ENCODE measurements at regions not wholly inside any gene's neighbourhood (a gene's known extent, or its start where the extent isn't known, plus 50 kb on each side); places are given as distances from the start of the nearest gene placed in this dataset.

- no peak overlapping the region for H3K27ac ChIP-seq (ENCODE audit: low read depth in 2 of 2, low read length in 1 of 2)
- H3K36me3 ChIP-seq (ENCODE audit: control insufficient read depth in 2 of 2, insufficient read depth in 2 of 2, low read length in 1 of 2), result no peaks in the 10 kb centered on the region
- WGBS, 2 donors, result 75 to 77% methylated on average over 3 of the region's 3 CpGs
Measured at GRCh38 chr5:59992206-59992605, 98.7 kb upstream of the PDE4D start.

GRCh38 chr5:59988396-59988795, 94.9 kb upstream of the PDE4D start:
- H3K9me3 ChIP-seq (ENCODE audit: control insufficient read depth in 2 of 2, insufficient read depth in 1 of 2, low read depth in 1 of 2, low read length in 1 of 2), result no peaks in the 10 kb centered on the region
- H3K27ac ChIP-seq (ENCODE audit: low read depth in 2 of 2, low read length in 1 of 2), result no peak overlapping the region
- no peaks in the 10 kb centered on the region for H3K4me1 ChIP-seq (ENCODE audit: control insufficient read depth in 2 of 2, insufficient read depth in 2 of 2, low read length in 1 of 2)
- 86 to 87% methylated on average over 7 of the region's 7 CpGs for WGBS, 2 donors
- H3K4me3 ChIP-seq (ENCODE audit: low read depth in 1 of 2, low read length in 2 of 2), result no peak overlapping the region
- H3K36me3 ChIP-seq (ENCODE audit: control insufficient read depth in 2 of 2, insufficient read depth in 2 of 2, low read length in 1 of 2), result no peaks in the 10 kb centered on the region
- H3K27me3 ChIP-seq (ENCODE audit: control insufficient read depth in 1 of 2, insufficient read depth in 2 of 2, low read length in 2 of 2), result no peaks in the 10 kb centered on the region

More at GRCh38 chr5:59992206-59992605, 98.7 kb upstream of the PDE4D start:
- H3K27me3 ChIP-seq (ENCODE audit: control insufficient read depth in 1 of 2, insufficient read depth in 2 of 2, low read length in 2 of 2), result no peaks in the 10 kb centered on the region
- no peak overlapping the region for H3K4me3 ChIP-seq (ENCODE audit: low read depth in 1 of 2, low read length in 2 of 2)
- no peaks in the 10 kb centered on the region for H3K4me1 ChIP-seq (ENCODE audit: control insufficient read depth in 2 of 2, insufficient read depth in 2 of 2, low read length in 1 of 2)
- H3K9me3 ChIP-seq (ENCODE audit: control insufficient read depth in 2 of 2, insufficient read depth in 1 of 2, low read depth in 1 of 2, low read length in 1 of 2), result no peaks in the 10 kb centered on the region

GRCh38 chr5:59976342-59976741, 82.8 kb upstream of the PDE4D start:
- no peaks in the 10 kb centered on the region for H3K36me3 ChIP-seq (ENCODE audit: control insufficient read depth in 2 of 2, insufficient read depth in 2 of 2, low read length in 1 of 2)
- no peaks in the 10 kb centered on the region for H3K4me1 ChIP-seq (ENCODE audit: control insufficient read depth in 2 of 2, insufficient read depth in 2 of 2, low read length in 1 of 2)
- WGBS, 2 donors, result 61 to 72% methylated on average over 1 of the region's 1 CpG
- H3K27ac ChIP-seq (ENCODE audit: low read depth in 2 of 2, low read length in 1 of 2), result no peak overlapping the region
- no peak overlapping the region for H3K4me3 ChIP-seq (ENCODE audit: low read depth in 1 of 2, low read length in 2 of 2)
- no peaks in the 10 kb centered on the region for H3K9me3 ChIP-seq (ENCODE audit: control insufficient read depth in 2 of 2, insufficient read depth in 1 of 2, low read depth in 1 of 2, low read length in 1 of 2)
- H3K27me3 ChIP-seq (ENCODE audit: control insufficient read depth in 1 of 2, insufficient read depth in 2 of 2, low read length in 2 of 2), result no peaks in the 10 kb centered on the region

DNA sequence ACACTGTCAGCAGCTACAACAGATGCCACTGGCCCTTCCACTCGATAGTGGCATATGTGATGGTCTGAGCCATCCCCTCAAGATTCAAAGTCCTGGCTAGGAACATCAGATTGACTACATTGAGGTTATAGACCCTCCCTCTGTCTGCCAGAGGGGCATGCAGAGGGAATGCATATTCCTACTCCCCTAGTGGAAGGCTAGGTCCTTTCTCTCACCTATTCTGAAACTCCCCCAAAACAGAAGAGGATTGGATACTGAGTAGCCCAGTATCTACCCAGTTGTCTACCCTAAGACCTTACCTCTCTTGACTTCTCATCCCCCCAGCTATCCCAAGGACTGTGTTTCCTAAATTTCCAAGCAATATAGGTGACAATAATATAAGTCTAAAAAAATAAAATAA, 78.5 kb upstream of the PDE4D start:
- WGBS, 2 donors, result 87 to 89% methylated on average over 1 of the region's 1 CpG
- no peaks in the 10 kb centered on the region for H3K36me3 ChIP-seq (ENCODE audit: control insufficient read depth in 2 of 2, insufficient read depth in 2 of 2, low read length in 1 of 2)
- H3K4me3 ChIP-seq (ENCODE audit: low read depth in 1 of 2, low read length in 2 of 2), result no peak overlapping the region
- H3K27ac ChIP-seq (ENCODE audit: low read depth in 2 of 2, low read length in 1 of 2), result no peak overlapping the region
- H3K9me3 ChIP-seq (ENCODE audit: control insufficient read depth in 2 of 2, insufficient read depth in 1 of 2, low read depth in 1 of 2, low read length in 1 of 2), result no peaks in the 10 kb centered on the region
- no peaks in the 10 kb centered on the region for H3K27me3 ChIP-seq (ENCODE audit: control insufficient read depth in 1 of 2, insufficient read depth in 2 of 2, low read length in 2 of 2)
- no peaks in the 10 kb centered on the region for H3K4me1 ChIP-seq (ENCODE audit: control insufficient read depth in 2 of 2, insufficient read depth in 2 of 2, low read length in 1 of 2)

- WGBS, 2 donors, result 77% methylated on average over 1 of the region's 1 CpG
- no peaks in the 10 kb centered on the region for H3K27me3 ChIP-seq (ENCODE audit: control insufficient read depth in 1 of 2, insufficient read depth in 2 of 2, low read length in 2 of 2)
- H3K4me1 ChIP-seq (ENCODE audit: control insufficient read depth in 2 of 2, insufficient read depth in 2 of 2, low read length in 1 of 2), result no peaks in the 10 kb centered on the region
- no peaks in the 10 kb centered on the region for H3K9me3 ChIP-seq (ENCODE audit: control insufficient read depth in 2 of 2, insufficient read depth in 1 of 2, low read depth in 1 of 2, low read length in 1 of 2)
- H3K4me3 ChIP-seq (ENCODE audit: low read depth in 1 of 2, low read length in 2 of 2), result no peak overlapping the region
- H3K36me3 ChIP-seq (ENCODE audit: control insufficient read depth in 2 of 2, insufficient read depth in 2 of 2, low read length in 1 of 2), result no peaks in the 10 kb centered on the region
- no peak overlapping the region for H3K27ac ChIP-seq (ENCODE audit: low read depth in 2 of 2, low read length in 1 of 2)
Measured at GRCh38 chr5:59959330-59959729, 65.8 kb upstream of the PDE4D start.

DNA sequence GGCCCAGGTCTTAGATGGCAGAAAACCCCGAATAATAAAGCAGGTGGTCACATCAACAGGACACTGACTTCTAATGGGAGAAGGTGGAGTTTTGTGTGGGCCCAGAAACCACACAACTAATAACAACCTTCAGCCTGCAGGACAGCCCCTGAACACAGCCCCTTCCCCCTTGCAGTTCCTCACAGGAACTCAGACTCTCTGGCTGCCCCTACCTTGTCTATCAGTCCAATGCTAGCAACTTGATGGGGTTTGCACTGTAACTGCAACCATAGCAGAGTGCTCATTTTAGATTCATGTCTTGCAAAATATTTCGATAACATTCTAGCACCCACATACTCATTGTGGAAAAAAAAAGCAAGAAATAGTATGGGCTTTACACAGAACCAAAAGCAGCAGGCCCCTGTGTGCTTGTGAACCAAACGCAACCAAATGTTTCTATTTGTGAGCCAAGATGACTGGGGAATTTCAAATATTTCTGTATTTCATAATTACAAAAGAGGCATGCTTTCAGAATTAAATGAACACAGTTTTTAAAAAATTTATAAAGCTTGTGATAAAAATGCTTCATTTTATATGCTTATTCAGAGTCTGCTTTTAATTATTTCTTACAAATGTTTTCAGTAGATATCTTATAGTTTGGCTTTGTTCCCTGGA, 62.7 kb upstream of the PDE4D start:
- 78 to 80% methylated on average over 3 of the region's 3 CpGs for WGBS, 2 donors

DNA sequence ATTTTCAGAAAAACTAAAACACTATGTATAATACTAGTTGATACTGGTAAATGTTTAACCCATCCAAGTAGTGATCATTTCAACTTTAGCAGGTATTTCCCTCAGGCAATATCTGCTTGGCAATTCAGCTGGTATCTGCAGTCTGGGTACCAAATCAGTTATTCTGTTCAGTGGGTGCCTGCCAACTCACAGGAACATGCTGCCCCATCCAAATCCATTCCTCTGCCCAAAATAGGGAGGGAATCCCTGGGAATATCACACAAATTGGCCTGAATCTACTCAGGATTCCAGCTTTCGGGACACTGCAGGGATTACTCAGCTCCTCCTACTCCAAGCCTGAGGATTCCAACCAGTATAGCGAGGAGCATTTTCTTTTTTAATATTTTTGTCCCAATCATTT, 61.7 kb upstream of the PDE4D start:
- Histone ChIP-seq H3K36me3 (ENCODE audit: control insufficient read depth in 2 of 2, insufficient read depth in 2 of 2, low read length in 1 of 2) (no peaks in the 10 kb centered on the region), H3K27me3 (ENCODE audit: control insufficient read depth in 1 of 2, insufficient read depth in 2 of 2, low read length in 2 of 2) (no peaks in the 10 kb centered on the region), H3K27ac (ENCODE audit: low read depth in 2 of 2, low read length in 1 of 2) (no peak overlapping the region), H3K4me1 (ENCODE audit: control insufficient read depth in 2 of 2, insufficient read depth in 2 of 2, low read length in 1 of 2) (no peaks in the 10 kb centered on the region), H3K9me3 (ENCODE audit: control insufficient read depth in 2 of 2, insufficient read depth in 1 of 2, low read depth in 1 of 2, low read length in 1 of 2) (no peaks in the 10 kb centered on the region), H3K4me3 (ENCODE audit: low read depth in 1 of 2, low read length in 2 of 2) (no peak overlapping the region)
- 42 to 75% methylated on average over 2 of the region's 2 CpGs for WGBS, 2 donors

More for the DNA sequence above, 62.7 kb upstream of the PDE4D start:
- H3K4me3 ChIP-seq (ENCODE audit: low read depth in 1 of 2, low read length in 2 of 2), result no peak overlapping the region
- no peak overlapping the region for H3K27ac ChIP-seq (ENCODE audit: low read depth in 2 of 2, low read length in 1 of 2)
- no peaks in the 10 kb centered on the region for H3K4me1 ChIP-seq (ENCODE audit: control insufficient read depth in 2 of 2, insufficient read depth in 2 of 2, low read length in 1 of 2)
- no peaks in the 10 kb centered on the region for H3K9me3 ChIP-seq (ENCODE audit: control insufficient read depth in 2 of 2, insufficient read depth in 1 of 2, low read depth in 1 of 2, low read length in 1 of 2)
- no peaks in the 10 kb centered on the region for H3K27me3 ChIP-seq (ENCODE audit: control insufficient read depth in 1 of 2, insufficient read depth in 2 of 2, low read length in 2 of 2)
- no peaks in the 10 kb centered on the region for H3K36me3 ChIP-seq (ENCODE audit: control insufficient read depth in 2 of 2, insufficient read depth in 2 of 2, low read length in 1 of 2)

DNA sequence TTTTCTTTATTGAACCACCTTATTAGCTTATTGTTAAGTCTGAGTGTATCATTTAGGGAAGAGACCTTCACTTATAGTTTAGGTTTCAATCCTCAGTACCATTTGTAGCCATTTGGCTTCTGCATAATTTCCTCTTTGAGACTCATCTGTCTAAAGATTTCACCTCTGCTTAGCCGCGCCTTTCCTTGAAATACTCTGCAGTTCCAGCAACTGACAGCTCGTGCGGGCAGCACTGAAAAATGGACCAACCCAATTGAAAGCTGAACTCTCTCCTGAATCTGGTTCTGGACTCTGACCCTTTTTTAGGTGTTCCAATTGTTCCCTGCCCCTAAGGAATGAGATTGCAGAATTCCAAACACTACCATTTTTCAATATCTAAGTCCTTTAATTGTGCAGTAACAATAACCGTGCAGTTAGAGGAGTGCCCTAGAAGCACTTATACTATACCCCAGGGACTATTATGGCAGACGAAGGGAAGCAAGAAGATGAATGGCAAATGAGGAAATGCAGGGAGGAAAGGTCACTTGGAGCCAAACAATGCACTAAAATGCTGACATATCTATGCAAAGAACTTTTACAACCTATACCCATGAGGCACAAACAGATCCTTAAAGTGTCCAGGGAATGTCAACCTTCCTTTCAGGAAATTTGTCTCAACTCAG, 50.1 kb upstream of the PDE4D start:
- no peaks in the 10 kb centered on the region for H3K9me3 ChIP-seq (ENCODE audit: control insufficient read depth in 2 of 2, insufficient read depth in 1 of 2, low read depth in 1 of 2, low read length in 1 of 2)
- no peak overlapping the region for H3K27ac ChIP-seq (ENCODE audit: low read depth in 2 of 2, low read length in 1 of 2)
- no peaks in the 10 kb centered on the region for H3K36me3 ChIP-seq (ENCODE audit: control insufficient read depth in 2 of 2, insufficient read depth in 2 of 2, low read length in 1 of 2)
- WGBS, 2 donors, result 79 to 80% methylated on average over 6 of the region's 6 CpGs
- no peaks in the 10 kb centered on the region for H3K4me1 ChIP-seq (ENCODE audit: control insufficient read depth in 2 of 2, insufficient read depth in 2 of 2, low read length in 1 of 2)
- no peak overlapping the region for H3K4me3 ChIP-seq (ENCODE audit: low read depth in 1 of 2, low read length in 2 of 2)
- no peaks in the 10 kb centered on the region for H3K27me3 ChIP-seq (ENCODE audit: control insufficient read depth in 1 of 2, insufficient read depth in 2 of 2, low read length in 2 of 2)

All from esophagus (tissue), 2 donors.